Tibial artery (tissue), 4 donors: ENCODE measurements at regions not wholly inside any gene's neighbourhood (a gene's known extent, or its start where the extent isn't known, plus 50 kb on each side); places are given as distances from the start of the nearest gene placed in this dataset.

Source experiments
- DNase-seq, 2 donors: peaks; one replicate each; pipeline ENCODE4 v3.0.0-alpha.2; 2019
- H3K27ac ChIP-seq, 2 donors: fragments of 200-600 bp; sonication (generic) in 1 of 2; 1 replicate in 1 of 2; 2 replicates in 1 of 2; pipeline ENCODE4 v1.5.1; 2018 to 2019; ENCODE audit warnings: mild to moderate bottlenecking in 1 of 2
- H3K27me3 ChIP-seq, 2 donors: fragments of 200-600 bp; sonication (generic) in 1 of 2; one replicate each; pipeline versions ENCODE4 v1.5.1 to v1.6.0; 2016 to 2019
- H3K36me3 ChIP-seq, 3 donors: fragments of 200-600 bp; sonication (generic) in 2 of 3; one replicate each; pipeline ENCODE4 v1.5.1; 2016 to 2019; ENCODE audit warnings: mild to moderate bottlenecking in 2 of 3
- H3K4me1 ChIP-seq, 4 donors: fragments of 200-600 bp; sonication (generic) in 2 of 4; 1 replicate in 3 of 4; 2 replicates in 1 of 4; pipeline ENCODE4 v1.5.1; 2016 to 2019
- H3K4me3 ChIP-seq, 2 donors: fragments of 200-600 bp; sonication (generic) in 1 of 2; 1 replicate in 1 of 2; 2 replicates in 1 of 2; pipeline ENCODE4 v1.5.1; 2018 to 2019; ENCODE audit warnings: mild to moderate bottlenecking in 2 of 2
- H3K9me3 ChIP-seq, 3 donors: fragments of 200-600 bp; sonication (generic) in 1 of 3; one replicate each; pipeline ENCODE4 v1.5.1; 2016 to 2019
- intact Hi-C: fragments of 100-400 bp; cut with DNase I; formaldehyde crosslinking; loops from one replicate; pipeline ENCODE4 v1.15.0; 2023; ENCODE audit warnings: low total_unique reads
- TF ChIP-seq, protein P1 (sequence below), 2 experiments: fragments of 200-600 bp in 1 of 2; fragments of 450-650 bp in 1 of 2; IDR thresholded peaks; one replicate each; pipeline ENCODE4 v1.5.1; 2017 to 2019; ENCODE audit warnings: antibody characterized with exemption in 2 of 2, mild to moderate bottlenecking in 1 of 2, moderate library complexity in 1 of 2

- intact Hi-C loops = loop anchor here (10.0 kb wide), 1 partner anchor 561 kb away; no protein-coding TSS in a partner anchor
- H3K4me1 ChIP-seq = peaks cover 0 to 4% (median 0%) of the 10 kb centered on the region in 4 donors
Measured at GRCh38 chr14:61196034-61196433, 85.1 kb downstream of the TMEM30B start.

DNA sequence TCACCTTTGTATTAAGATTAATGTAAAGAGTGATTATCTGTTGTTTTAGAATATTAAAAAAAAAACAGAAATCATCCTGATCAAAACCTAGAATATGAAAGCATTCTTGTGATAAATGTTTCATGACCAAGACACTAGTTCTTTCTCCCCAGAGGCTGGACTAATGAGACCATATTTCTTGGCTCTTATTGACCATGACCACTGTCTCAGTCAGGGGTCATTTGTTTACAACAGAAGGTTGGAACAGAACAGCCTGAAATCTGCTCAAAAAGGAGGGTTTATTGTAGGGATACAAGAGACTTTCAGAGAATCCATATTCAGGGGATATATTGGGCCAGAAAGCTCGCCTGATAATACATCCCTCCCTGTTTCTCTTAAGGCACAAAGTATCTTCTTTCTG lies 87.7 kb downstream of the TMEM30B start:
- H3K27ac ChIP-seq = no peak overlapping the region
- TF ChIP-seq, protein P1, sequence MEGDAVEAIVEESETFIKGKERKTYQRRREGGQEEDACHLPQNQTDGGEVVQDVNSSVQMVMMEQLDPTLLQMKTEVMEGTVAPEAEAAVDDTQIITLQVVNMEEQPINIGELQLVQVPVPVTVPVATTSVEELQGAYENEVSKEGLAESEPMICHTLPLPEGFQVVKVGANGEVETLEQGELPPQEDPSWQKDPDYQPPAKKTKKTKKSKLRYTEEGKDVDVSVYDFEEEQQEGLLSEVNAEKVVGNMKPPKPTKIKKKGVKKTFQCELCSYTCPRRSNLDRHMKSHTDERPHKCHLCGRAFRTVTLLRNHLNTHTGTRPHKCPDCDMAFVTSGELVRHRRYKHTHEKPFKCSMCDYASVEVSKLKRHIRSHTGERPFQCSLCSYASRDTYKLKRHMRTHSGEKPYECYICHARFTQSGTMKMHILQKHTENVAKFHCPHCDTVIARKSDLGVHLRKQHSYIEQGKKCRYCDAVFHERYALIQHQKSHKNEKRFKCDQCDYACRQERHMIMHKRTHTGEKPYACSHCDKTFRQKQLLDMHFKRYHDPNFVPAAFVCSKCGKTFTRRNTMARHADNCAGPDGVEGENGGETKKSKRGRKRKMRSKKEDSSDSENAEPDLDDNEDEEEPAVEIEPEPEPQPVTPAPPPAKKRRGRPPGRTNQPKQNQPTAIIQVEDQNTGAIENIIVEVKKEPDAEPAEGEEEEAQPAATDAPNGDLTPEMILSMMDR (IDR thresholded peaks at IDR 0.05) = no peak

More at GRCh38 chr14:61196034-61196433, 85.1 kb downstream of the TMEM30B start:
- Histone ChIP-seq H3K27me3 (no peaks in the 10 kb centered on the region), H3K36me3 (no peaks in the 10 kb centered on the region), H3K27ac (no peak overlapping the region), H3K4me3 (no peak overlapping the region), H3K9me3 (no peaks in the 10 kb centered on the region)
- DNase-seq = no peak
- TF ChIP-seq, protein P1 (IDR thresholded peaks at IDR 0.05) = no peak

DNA sequence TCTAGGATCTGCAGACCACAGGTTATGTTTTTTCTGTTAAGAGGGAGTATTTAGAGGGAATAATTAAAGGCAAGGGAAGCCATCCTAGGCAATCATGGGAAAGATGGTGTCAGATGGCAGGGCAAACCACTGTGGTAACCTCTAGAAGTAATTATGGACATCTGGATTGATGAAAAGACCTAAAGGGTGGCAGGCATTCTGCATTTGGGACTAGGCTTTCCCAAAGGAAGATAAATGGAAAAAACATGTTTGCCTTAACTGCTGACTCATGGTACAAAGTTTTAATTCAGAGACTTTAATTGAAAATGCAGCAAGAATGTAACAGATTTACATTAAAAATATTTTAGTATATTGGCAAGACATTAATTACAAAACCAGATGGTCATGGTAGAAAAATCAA lies 88.1 kb downstream of the TMEM30B start:
- intact Hi-C loops = loop anchor here (10.0 kb wide), 1 partner anchor 558 kb away; no protein-coding TSS in a partner anchor
- H3K36me3 ChIP-seq = no peaks in the 10 kb centered on the region
- TF ChIP-seq, protein P1 (IDR thresholded peaks at IDR 0.05) = no peak
- no peak for DNase-seq
- H3K4me1 ChIP-seq = peaks cover 0 to 7% (median 4%) of the 10 kb centered on the region in 4 donors
- no peaks in the 10 kb centered on the region for H3K27me3 ChIP-seq
- no peak overlapping the region for H3K27ac ChIP-seq
- no peaks in the 10 kb centered on the region for H3K9me3 ChIP-seq
- H3K4me3 ChIP-seq = no peak overlapping the region

More for the DNA sequence above, 87.7 kb downstream of the TMEM30B start:
- Histone ChIP-seq H3K4me1 (peaks cover 0 to 5% (median 2%) of the 10 kb centered on the region in 4 donors), H3K36me3 (no peaks in the 10 kb centered on the region), H3K27me3 (no peaks in the 10 kb centered on the region), H3K4me3 (no peak overlapping the region), H3K9me3 (no peaks in the 10 kb centered on the region)
- no peak for DNase-seq
- intact Hi-C loops = loop anchor here (10.0 kb wide), 1 partner anchor 559 kb away; no protein-coding TSS in a partner anchor

DNA sequence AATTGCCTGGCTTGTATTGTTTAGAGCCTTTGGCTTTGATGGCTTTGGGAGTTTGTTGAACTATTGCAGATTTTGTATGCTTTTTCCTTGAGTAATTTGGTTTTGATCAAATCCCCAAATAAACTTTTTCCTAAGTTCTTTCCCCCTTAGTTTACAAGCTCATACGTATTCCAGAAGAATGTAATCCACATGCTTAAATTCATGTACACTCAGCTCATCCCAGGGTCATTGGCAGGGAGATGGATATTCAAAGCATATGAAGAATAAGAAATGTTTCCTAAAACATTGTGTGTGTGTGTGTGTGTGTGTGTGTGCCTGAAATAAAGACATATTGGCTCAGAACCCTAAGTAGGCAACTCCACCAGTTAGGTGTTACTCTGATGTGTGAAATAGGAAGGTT lies 89.4 kb downstream of the TMEM30B start:
- TF ChIP-seq, protein P1 (IDR thresholded peaks at IDR 0.05) = no peak
- DNase-seq = no peak
- Histone ChIP-seq H3K36me3 (no peaks in the 10 kb centered on the region), H3K4me3 (no peak overlapping the region), H3K27ac (no peak overlapping the region), H3K9me3 (no peaks in the 10 kb centered on the region), H3K27me3 (no peaks in the 10 kb centered on the region), H3K4me1 (peaks cover 0 to 20% (median 15%) of the 10 kb centered on the region in 4 donors)
- intact Hi-C loops = loop anchor here (10.0 kb wide), 1 partner anchor 557 kb away; no protein-coding TSS in a partner anchor

- H3K27me3 ChIP-seq = no peaks in the 10 kb centered on the region
- H3K4me1 ChIP-seq = peaks cover 0 to 25% (median 22%) of the 10 kb centered on the region in 4 donors
- H3K4me3 ChIP-seq = no peak overlapping the region
- peak overlapping the region; percentile 76 to 80 for H3K27ac ChIP-seq
- no peak for DNase-seq
- H3K9me3 ChIP-seq = no peaks in the 10 kb centered on the region
- H3K36me3 ChIP-seq = no peaks in the 10 kb centered on the region
- TF ChIP-seq, protein P1 (IDR thresholded peaks at IDR 0.05) = no peak
- intact Hi-C loops = loop anchor here (10.0 kb wide), 1 partner anchor 556 kb away; no protein-coding TSS in a partner anchor
Measured at GRCh38 chr14:61190341-61190740, 90.8 kb downstream of the TMEM30B start.
